ENCODE measurements at regions not wholly inside any gene's neighbourhood (a gene's known extent, or its start where the extent isn't known, plus 50 kb on each side); places are given as distances from the start of the nearest gene placed in this dataset.

GRCh38 chr2:217070043-217070430, 210.2 kb upstream of the TNP1 start:
- no peak for DNase-seq

DNA sequence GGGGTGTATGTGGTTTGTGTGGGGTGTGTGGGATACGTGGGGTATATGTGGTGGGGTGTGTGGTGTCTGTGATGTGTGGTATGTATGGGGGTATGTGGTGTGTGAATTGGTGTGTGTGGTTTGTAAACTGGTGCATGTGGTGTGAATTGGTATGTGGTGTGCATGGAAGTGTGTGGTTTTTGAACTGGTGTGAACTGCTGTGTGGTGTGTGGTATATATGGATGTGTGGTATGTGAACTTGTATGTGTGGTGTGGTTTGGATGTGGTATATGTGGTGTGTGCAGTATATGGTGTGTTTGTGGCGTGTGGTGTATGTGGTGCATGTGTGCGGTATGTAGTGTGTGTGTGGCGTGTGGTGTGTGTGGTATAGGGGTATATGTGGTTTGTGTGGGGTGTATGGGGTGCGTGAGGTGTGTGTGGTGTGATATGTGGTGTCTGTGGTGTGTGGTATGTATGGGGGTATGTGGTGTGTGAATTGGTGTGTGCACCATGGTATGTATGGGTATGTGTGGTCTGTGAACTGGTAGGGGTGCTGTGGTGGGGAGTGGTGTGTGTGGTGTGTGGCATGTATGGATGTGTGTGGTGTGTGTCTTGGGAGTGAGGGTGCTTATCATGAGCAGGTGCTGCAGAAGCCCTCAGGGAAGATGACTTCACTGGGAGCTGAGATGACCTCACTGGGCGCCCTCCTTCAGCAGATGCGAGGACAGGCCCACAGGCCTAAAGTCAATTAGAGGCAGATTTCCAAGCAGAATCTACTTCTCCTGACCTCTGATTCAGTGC, 209.6 kb upstream of the TNP1 start:
- no peak for DNase-seq

DNA sequence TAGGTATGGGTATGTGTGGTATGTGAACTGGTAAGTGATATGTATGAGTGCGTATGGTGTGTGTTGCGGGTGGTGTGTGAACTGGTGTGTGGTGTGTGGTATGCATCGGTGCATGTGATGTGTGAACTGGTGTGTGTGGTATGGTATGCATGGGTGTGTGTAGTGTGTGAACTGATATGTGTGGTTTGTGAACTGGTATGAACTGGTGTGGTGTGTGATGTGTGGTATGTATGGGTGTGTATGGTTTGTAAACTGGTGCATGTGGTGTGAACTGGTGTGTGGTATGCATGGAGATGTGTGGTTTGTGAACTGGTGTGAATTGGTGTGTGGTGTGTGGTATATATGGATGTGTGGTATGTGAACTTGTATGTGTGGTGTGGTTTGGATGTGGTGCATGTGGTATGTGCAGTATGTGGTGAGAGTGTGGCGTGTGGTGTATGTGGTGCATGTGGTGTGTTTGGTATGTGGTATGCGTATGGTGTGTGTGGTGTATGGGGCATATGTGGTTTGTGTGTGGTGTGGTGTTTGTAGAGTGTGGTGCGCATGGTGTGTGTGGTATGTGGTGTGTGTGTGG, 208.9 kb upstream of the TNP1 start:
- DNase-seq, result no peak

DNA sequence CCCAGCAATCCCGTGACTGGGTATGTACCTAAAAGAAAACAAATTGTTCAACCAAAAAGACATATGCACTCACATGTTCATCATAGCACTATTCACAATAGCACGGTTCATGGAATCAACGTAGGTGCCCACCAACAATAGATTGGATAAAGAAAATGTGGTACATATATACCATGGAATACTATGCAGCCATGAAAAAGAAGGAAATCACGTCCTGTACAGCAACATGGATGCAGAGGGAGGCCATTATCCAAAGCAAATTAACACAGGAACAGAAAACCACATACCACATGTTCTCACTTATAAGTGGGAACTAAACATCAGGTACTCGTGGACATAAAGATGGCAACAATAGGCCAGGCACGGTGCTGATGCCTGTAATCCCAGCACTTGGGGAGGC, 207.9 kb upstream of the TNP1 start:
- DNase-seq, result no peak

DNA sequence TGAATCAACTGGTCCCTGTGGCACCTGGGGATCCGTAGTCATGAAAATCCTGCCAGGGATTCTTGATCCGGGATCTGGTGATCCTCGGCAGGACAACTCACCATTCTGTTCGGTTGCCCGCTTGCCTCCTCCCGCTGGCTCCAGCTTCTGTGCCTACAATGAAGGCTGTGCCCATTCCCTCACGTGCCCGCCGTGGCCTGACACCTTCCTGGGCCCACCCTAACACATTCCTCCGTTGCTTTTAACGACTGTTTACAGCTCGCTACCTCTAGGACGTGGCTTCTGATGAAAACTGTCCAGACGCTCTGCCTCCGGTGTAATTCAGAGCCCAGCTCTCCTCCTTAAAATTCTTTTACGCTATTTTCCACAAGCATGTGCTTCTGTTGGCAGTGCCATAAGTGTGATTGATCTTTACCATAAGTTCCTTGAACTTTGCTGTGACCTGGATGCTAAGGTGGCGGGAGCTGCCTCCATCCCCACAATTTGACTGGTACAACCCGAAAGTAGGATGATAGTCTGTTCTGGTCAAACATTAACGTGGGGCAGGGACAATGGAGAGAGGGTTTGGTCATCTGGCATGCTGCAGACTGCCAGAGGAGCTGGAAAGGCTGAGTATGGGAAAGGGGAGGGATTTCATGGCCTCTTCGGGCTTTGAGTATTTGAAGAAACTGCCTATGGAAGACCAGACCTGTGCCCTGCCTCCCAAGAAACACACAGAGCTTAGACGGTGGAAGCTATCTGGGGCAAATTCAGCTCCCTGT, 206.8 kb upstream of the TNP1 start:
- no peak for DNase-seq

GRCh38 chr2:217065695-217066405, 206.0 kb upstream of the TNP1 start:
- no peak for DNase-seq

GRCh38 chr2:217065012-217065290, 205.1 kb upstream of the TNP1 start:
- no peak for DNase-seq

DNA sequence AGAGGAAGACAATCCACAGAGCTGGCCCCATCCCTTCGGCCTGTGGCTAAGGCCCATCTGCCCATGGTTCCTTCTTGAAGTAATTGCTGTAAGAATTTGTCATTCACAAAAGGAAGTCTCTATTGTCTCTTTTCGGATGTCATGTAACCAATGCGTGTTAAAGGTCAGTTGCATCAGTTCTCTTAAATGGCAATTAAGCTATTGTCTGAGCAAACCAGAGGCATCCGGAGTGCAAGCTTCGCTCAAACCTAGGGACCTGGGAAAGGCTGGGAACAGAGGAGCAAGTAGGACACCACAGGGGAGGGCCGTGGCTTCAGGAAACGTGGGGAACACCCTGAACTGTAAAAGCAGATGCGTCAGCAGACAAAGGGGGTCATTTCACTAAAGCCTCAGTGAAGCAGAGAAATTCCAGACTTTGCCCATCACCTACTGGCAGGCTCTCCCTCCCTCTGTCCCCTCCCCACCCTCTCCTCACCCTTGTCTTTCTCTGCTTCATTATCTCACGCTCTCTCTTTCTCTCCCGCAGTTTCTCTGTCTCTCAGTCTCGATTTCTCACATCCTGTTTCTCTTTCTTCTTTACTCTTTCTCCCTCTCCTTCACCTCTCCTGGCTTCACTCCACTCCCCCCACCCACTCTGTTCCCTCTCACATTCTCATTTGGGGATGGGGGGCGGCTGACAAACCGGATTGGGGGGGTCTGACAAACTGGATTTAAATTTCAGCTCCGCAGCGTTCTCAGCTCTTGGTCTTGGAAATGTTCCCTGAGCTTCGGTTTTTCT, 204.6 kb upstream of the TNP1 start:
- DNase-seq, result peak; percentile 34

- DNase-seq, result no peak
These were observed 203.4 kb upstream of the TNP1 start for GRCh38 chr2:217063238-217063755.

DNA sequence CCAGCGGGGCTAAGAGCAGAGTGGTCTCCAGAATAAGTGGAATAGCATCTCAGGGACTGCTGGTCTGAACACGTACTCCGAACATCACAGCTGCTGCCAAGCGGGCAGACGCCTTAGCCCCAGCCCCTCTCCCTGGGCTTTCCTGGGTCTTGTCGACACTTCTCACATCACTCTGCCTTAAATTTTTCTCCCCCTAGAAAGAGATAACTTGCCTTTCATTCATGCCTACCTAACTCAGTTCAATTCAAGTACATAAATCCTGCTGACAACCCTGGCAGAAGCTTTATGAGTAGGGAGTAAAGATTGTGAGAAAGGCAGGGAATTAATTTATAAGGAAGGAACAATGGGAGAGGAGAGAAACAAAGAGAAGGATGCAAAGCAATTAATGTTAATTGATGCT, 202.9 kb upstream of the TNP1 start:
- no peak for DNase-seq

- DNase-seq, result no peak
These were observed 202.1 kb upstream of the TNP1 start for GRCh38 chr2:217061916-217062505.

DNA sequence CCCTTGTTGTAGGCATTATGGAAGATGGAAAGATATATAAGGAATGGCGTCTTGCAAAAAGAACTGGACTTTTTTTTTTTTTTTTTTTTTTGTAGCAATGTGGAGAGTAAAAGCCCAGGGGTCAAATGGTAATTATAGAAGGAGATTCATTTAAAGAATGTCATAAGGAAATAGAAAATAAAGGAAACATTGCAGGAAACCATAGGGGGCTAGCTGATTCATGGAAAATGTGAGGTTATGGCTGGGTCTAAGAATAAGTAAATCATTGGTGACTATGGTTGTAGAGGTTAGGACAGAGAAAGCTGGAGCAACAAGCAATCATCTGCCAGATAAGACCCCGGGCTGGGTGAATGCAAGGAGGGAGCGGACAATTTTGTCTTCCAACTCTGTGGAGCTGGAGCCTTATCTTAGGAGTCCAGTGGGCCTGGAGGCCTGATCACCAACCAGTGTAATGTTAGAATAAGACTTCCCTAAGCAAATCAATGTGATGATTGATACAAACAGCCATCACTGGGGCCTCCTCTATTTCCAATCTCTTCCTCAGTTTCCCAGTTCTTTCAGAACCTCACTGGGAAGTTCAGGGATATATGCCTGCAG, 201.2 kb upstream of the TNP1 start:
- DNase-seq, result no peak

- DNase-seq, result no peak
These were observed 200.7 kb upstream of the TNP1 start for GRCh38 chr2:217060516-217060915.

DNA sequence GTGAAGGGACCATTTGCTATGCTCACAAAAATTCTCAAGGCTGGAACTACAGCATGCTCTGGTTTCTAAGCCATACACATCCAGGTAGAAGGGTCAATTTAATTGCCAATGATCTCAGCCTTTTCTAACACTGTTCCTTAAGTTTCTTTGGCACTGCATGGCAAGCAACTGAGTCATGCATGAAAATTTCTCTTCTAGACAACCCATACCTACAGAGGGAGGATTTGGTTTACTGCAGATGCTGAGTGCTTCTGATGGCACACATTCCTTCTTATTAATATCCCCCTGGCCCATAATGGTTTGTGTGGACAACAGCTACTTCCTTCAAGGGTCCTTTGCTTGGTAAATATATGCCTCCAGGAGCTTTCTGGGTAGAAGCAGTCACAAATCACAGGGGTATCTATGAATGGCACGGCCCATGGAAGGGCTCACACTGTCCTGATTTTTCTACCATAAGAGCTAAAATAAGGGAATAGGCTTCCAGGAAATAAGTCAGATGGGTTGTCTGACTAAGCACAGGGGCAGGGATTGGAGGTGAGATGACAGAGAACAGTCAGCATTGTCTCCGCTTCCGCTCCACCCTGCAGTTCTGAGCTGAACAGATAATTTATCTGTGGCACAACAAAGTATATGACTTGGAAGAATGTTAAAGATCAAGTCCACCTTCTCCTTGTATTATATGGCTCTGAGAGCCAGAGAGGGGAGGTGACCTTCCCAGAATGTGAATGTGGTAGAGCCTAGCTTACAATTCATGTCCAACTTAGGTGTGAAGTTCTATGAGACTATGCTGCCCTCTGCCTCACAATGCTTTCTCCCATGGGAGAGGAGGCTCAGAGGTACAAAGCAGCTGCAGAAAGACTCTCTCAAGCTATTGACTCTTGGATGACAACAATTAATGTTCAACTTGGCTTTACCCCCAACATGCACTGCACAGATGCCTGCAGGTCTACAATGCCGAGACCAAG, 199.2 kb upstream of the TNP1 start:
- DNase-seq, result no peak

DNA sequence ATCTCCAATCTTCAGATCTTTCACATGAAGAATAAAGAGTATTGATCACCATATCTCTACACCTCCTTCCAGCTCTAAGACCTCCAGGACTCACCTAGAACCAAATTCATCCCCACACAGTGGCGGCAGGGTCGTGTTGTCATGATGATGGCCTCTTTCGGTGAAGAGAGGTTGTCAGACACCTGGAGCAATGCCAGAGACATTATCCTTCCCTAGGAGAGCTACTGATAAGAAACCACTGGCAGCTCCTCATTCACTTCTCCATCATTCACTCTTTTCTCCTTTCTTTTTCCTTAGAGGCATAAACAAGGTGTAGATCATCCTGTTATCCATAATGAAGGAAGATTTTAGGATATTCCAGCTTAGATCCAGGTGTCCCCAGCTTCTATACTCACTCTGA, 197.9 kb upstream of the TNP1 start:
- DNase-seq, result no peak

GRCh38 chr2:217055624-217056023, 195.8 kb upstream of the TNP1 start:
- DNase-seq, result no peak

- DNase-seq, result peak; percentile 89
These were observed 194.9 kb upstream of the TNP1 start for GRCh38 chr2:217054791-217055190.

DNA sequence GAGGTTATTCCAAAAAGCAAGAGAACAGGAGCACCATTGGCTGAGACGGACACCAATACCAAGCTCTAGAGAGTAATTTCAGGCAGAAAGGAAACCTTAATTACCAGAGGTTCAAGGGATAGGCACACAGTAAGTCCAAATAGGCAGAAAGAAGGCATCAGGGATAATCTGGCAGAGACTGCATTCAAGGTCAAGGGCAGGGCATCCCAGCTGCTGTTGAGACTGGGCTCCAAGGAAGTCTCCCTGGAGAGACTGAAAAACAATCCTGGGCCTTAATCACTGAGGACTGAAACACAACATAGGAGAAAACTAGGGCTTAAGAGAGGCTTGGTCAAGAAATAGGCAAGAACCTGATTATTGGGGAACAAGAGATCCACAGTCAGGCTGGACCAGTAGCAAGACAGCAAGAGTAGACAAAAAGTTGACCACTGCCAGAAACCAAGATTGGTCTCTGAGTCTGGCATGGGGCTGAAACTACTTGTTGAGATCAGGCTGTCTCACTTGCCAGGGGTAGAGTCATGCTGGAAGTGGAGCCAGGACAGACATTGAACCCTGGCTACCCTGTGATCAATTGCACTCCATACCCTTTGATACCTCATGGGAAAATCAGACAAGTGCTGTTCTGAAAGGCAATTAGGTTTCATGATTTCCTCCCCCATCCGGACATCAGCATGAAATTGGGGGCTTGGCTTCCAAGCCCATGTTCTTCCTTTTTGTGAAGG, 193.2 kb upstream of the TNP1 start:
- no peak for DNase-seq

- DNase-seq, result no peak
These were observed 191.6 kb upstream of the TNP1 start for GRCh38 chr2:217051416-217051815.

- DNase-seq, result no peak
These were observed 190.1 kb upstream of the TNP1 start for GRCh38 chr2:217049956-217050355.

Data from NCI-H2227 treated with DMSO at 0.1 percent for 48 hours (cell line).